HCT116 (cell line): ENCODE measurements at regions not wholly inside any gene's neighbourhood (a gene's known extent, or its start where the extent isn't known, plus 50 kb on each side); places are given as distances from the start of the nearest gene placed in this dataset.
"Not testable (repeated sequence)": the region's sequence is repeated elsewhere in the genome, so short reads cannot be mapped to it uniquely, and the experiment has no call there.

Experiments used
- ATAC-seq: fragments of 200-7000 bp; cut with Tn5 transposase; 2 replicates; pipeline ENCODE4 v1.9.1; 2020; ENCODE audit warnings: mild to moderate bottlenecking, moderate library complexity
- BruUV-seq: library from RNA; stranded (reverse); fragments of 400-500 nt; replicated peaks from 2 replicates; lab custom pipeline; 2021; lab: Mats Ljungman, UMichigan
- CTCF ChIA-PET: fragments of 300-600 bp; sonication (Branson Sonifier 250); formaldehyde crosslinking; loops from one replicate; lab custom pipeline; 2021; ENCODE audit warnings: antibody characterized with exemption; lab: Charles Lee
- POLR2A ChIA-PET: fragments of 300-600, 350-600 bp; sonication (Branson Sonifier 250); formaldehyde crosslinking; loops from one replicate; lab custom pipeline; 2021; ENCODE audit warnings: antibody characterized with exemption; lab: Charles Lee
- RAD21 ChIA-PET, 2 experiments: fragments of 300-600 bp; sonication (Branson Sonifier 250); formaldehyde crosslinking; loops; one replicate each; lab custom pipeline; 2023; ENCODE audit warnings: low total read pairs in 2 of 2; ENCODE audit not compliant: uncharacterized antibody in 2 of 2, unreplicated experiment in 2 of 2, low non-redundant PET in 1 of 2; lab: Charles Lee
- DNase-seq: peaks from one replicate; pipeline ENCODE4 v3.0.0-alpha.2; 2010; ENCODE audit warnings: low read depth, low spot score
- H2AFZ ChIP-seq: fragments of 200-600 bp; shearing (Covaris generic), sonication (generic); 2 replicates; pipeline ENCODE4 v1.6.1; 2017; ENCODE audit warnings: low read depth, mixed run types, mixed read lengths, antibody characterized with exemption, low read length; ENCODE audit not compliant: poor library complexity, severe bottlenecking
- H3K27ac ChIP-seq: 2 replicates; pipeline ENCODE4 v1.5.1; 2012; ENCODE audit warnings: low read depth, low read length
- H3K27me3 ChIP-seq: fragments of 200-600 bp; sonication (generic); 2 replicates; pipeline ENCODE4 v1.6.1; 2016; ENCODE audit warnings: mixed run types, low read length, mixed read lengths; ENCODE audit not compliant: insufficient read depth
- H3K36me3 ChIP-seq, 2 experiments: fragments of 200-500 bp in 1 of 2; fragments of 200-600 bp in 1 of 2; sonication (Bioruptor generic) in 1 of 2; sonication (generic) in 1 of 2; 2 replicates each; pipeline versions ENCODE4 v1.5.1 to v1.6.1; 2014 to 2016; ENCODE audit warnings: low read length in 2 of 2, inconsistent platforms in 1 of 2, mixed read lengths in 1 of 2, mixed run types in 1 of 2; ENCODE audit not compliant: insufficient read depth in 2 of 2, control insufficient read depth in 1 of 2
- H3K4me1 ChIP-seq, 2 experiments: fragments of 200-600 bp in 1 of 2; sonication (generic) in 1 of 2; 2 replicates each; pipeline versions ENCODE4 v1.5.1 to v1.6.1; 2012 to 2017; ENCODE audit warnings: low read length in 2 of 2, inconsistent platforms in 1 of 2, mild to moderate bottlenecking in 1 of 2, mixed read lengths in 1 of 2, mixed run types in 1 of 2, moderate library complexity in 1 of 2; ENCODE audit not compliant: insufficient read depth in 2 of 2, control insufficient read depth in 1 of 2
- H3K4me2 ChIP-seq: fragments of 200-600 bp; sonication (generic); 2 replicates; pipeline ENCODE4 v1.6.1; 2017; ENCODE audit warnings: mixed run types, low read length, mixed read lengths
- H3K4me3 ChIP-seq, 2 experiments: fragments of 200-600 bp in 1 of 2; sonication (generic) in 1 of 2; replicated peaks in 1 of 2; 2 replicates each; pipeline ENCODE4 v1.5.1; 2011 to 2016; ENCODE audit warnings: low read length in 2 of 2, control low read depth in 1 of 2, low read depth in 1 of 2, mild to moderate bottlenecking in 1 of 2, mixed read lengths in 1 of 2, mixed run types in 1 of 2
- H3K79me2 ChIP-seq: fragments of 200-600 bp; sonication (generic); 2 replicates; pipeline ENCODE4 v1.6.1; 2017; ENCODE audit warnings: mild to moderate bottlenecking, mixed run types, low read length, moderate library complexity, mixed read lengths; ENCODE audit not compliant: insufficient read depth
- H3K9ac ChIP-seq: fragments of 200-600 bp; sonication (generic); 2 replicates; pipeline ENCODE4 v1.6.1; 2016; ENCODE audit warnings: low read length, mixed read lengths
- H3K9me2 ChIP-seq: fragments of 200-600 bp; sonication (generic), shearing (Covaris generic); 2 replicates; pipeline ENCODE4 v1.6.1; 2017; ENCODE audit warnings: mixed run types, mild to moderate bottlenecking, moderate library complexity; ENCODE audit not compliant: insufficient read depth
- H3K9me3 ChIP-seq, 2 experiments: fragments of 200-500 bp in 1 of 2; fragments of 200-600 bp in 1 of 2; sonication (Bioruptor generic) in 1 of 2; sonication (generic) in 1 of 2; 2 replicates each; pipeline ENCODE4 v1.6.1; 2014 to 2017; ENCODE audit warnings: low read length in 2 of 2, mixed read lengths in 2 of 2, inconsistent platforms in 1 of 2, low read depth in 1 of 2, mild to moderate bottlenecking in 1 of 2, mixed run types in 1 of 2, moderate library complexity in 1 of 2; ENCODE audit not compliant: control insufficient read depth in 1 of 2, insufficient read depth in 1 of 2
- H4K20me1 ChIP-seq: fragments of 200-600 bp; sonication (generic), shearing (Covaris generic); 2 replicates; pipeline ENCODE4 v1.6.1; 2017; ENCODE audit warnings: mixed run types, mild to moderate bottlenecking, moderate library complexity; ENCODE audit not compliant: insufficient read depth
- intact Hi-C: fragments of 100-400 bp; cut with micrococcal nuclease; formaldehyde crosslinking; loops from 2 replicates; pipeline ENCODE4 v1.10.0; 2022

DNA sequence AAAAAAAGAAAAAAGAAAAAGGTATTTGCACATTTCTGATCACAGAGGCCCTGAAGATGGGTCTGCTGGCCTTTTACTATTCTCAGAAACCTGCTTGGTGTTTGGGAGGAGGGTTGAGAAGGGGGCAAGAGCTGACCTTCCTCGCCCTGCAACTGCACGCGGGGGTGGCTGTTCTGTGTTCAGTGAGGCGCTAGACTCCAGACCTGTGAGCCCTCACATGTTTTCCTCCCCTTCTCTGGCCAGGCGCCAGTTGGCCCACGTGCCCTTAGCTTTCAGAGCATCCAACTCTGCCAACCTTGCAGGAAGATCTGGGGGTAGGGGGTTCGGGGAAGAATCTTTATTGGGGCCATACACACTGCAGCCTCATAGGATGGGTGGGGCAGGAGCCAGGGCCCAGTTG is 123.8 kb downstream of the SEPTIN7 start:
- DNase-seq, POLR2A ChIA-PET, CTCF ChIA-PET, intact Hi-C loops, H3K9me2 ChIP-seq, H4K20me1 ChIP-seq, RAD21 ChIA-PET, H3K36me3 ChIP-seq, H3K27ac ChIP-seq, BruUV-seq, H2AFZ ChIP-seq, ATAC-seq, H3K4me3 ChIP-seq, H3K79me2 ChIP-seq, H3K27me3 ChIP-seq, H3K4me2 ChIP-seq, H3K9ac ChIP-seq, H3K4me1 ChIP-seq, H3K9me3 ChIP-seq: not testable (repeated sequence)

- H3K4me3 ChIP-seq, H3K9me3 ChIP-seq, H3K27me3 ChIP-seq, H3K27ac ChIP-seq, H3K36me3 ChIP-seq, DNase-seq, RAD21 ChIA-PET, ATAC-seq, POLR2A ChIA-PET, H2AFZ ChIP-seq, intact Hi-C loops, CTCF ChIA-PET, H3K4me2 ChIP-seq, H3K9me2 ChIP-seq, H3K4me1 ChIP-seq, H3K79me2 ChIP-seq, H4K20me1 ChIP-seq, H3K9ac ChIP-seq, BruUV-seq: not testable (repeated sequence)
Observed at GRCh38 chr7:35926966-35927365, 126.1 kb downstream of the SEPTIN7 start.

DNA sequence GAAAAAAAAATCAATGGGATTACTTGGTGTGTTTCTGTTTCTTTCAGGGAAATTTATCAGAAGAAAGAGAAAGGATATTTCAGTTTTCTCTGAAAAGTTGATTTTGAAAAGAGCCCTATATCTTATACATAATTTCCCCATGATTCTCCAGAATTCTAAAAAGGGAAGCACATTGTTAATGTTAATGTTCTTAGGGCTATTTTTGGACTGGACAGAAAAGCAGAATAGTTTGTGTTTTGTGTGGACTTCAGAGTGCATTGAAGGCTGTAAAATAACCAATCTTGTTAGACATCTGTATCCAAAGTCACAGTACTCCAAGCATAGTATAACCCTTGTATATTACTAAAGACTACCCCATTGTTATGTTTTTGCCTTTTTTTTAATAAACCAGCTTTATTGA is 130.3 kb downstream of the SEPTIN7 start:
- H3K9me2 ChIP-seq, H4K20me1 ChIP-seq, BruUV-seq, H3K27ac ChIP-seq, H3K4me2 ChIP-seq, DNase-seq, H3K79me2 ChIP-seq, H3K4me3 ChIP-seq, H3K9me3 ChIP-seq, intact Hi-C loops, POLR2A ChIA-PET, H2AFZ ChIP-seq, H3K9ac ChIP-seq, H3K36me3 ChIP-seq, RAD21 ChIA-PET, CTCF ChIA-PET, ATAC-seq, H3K4me1 ChIP-seq, H3K27me3 ChIP-seq: not testable (repeated sequence)

GRCh38 chr7:35931551-35931950 is 130.7 kb downstream of the SEPTIN7 start:
- H4K20me1 ChIP-seq, POLR2A ChIA-PET, CTCF ChIA-PET, intact Hi-C loops, H3K4me1 ChIP-seq, H3K4me2 ChIP-seq, BruUV-seq, RAD21 ChIA-PET, H3K27ac ChIP-seq, H3K36me3 ChIP-seq, H3K9me2 ChIP-seq, DNase-seq, H3K79me2 ChIP-seq, H3K27me3 ChIP-seq, H3K4me3 ChIP-seq, H3K9ac ChIP-seq, H3K9me3 ChIP-seq, ATAC-seq, H2AFZ ChIP-seq: not testable (repeated sequence)

- POLR2A ChIA-PET, H3K27me3 ChIP-seq, H3K4me1 ChIP-seq, DNase-seq, H3K79me2 ChIP-seq, intact Hi-C loops, H3K27ac ChIP-seq, H3K4me2 ChIP-seq, RAD21 ChIA-PET, H3K4me3 ChIP-seq, H3K36me3 ChIP-seq, H3K9me3 ChIP-seq, ATAC-seq, H4K20me1 ChIP-seq, H3K9me2 ChIP-seq, CTCF ChIA-PET, BruUV-seq, H2AFZ ChIP-seq, H3K9ac ChIP-seq: not testable (repeated sequence)
Observed at GRCh38 chr7:35940695-35941094, 139.8 kb downstream of the SEPTIN7 start.
